ENCODE measurements at regions not wholly inside any gene's neighbourhood (a gene's known extent, or its start where the extent isn't known, plus 50 kb on each side); places are given as distances from the start of the nearest gene placed in this dataset.

- no peak for TF ChIP-seq POLR2A (IDR thresholded peaks at IDR 0.05)
- TF ChIP-seq CTCF (IDR thresholded peaks at IDR 0.05): no peak
- intact Hi-C loops (cut with DNase I): no loop called here
- WGBS, 4 donors: 64 to 79% (median 68%) methylated on average over 2 of the region's 2 CpGs
Observed at GRCh38 chr13:85367887-85368286, 431.3 kb downstream of the SLITRK6 start.

GRCh38 chr13:85366759-85367417, 432.3 kb downstream of the SLITRK6 start:
- H3K27ac ChIP-seq: no peak overlapping the region
- H3K27me3 ChIP-seq: no peaks in the 10 kb centered on the region
- DNase-seq: no peak
- H3K4me1 ChIP-seq (replicated peaks in 1 of 2): no peaks in the 10 kb centered on the region
- no peak overlapping the region for H3K4me3 ChIP-seq
- 74 to 79% (median 77%) methylated on average over 5 of the region's 5 CpGs for WGBS, 4 donors
- no peaks in the 10 kb centered on the region for H3K9me3 ChIP-seq (replicated peaks in 1 of 3)
- intact Hi-C loops (cut with DNase I): no loop called here
- no peak for TF ChIP-seq CTCF (IDR thresholded peaks at IDR 0.05)
- no peak for TF ChIP-seq POLR2A (IDR thresholded peaks at IDR 0.05)
- H3K36me3 ChIP-seq (replicated peaks in 1 of 2): no peaks in the 10 kb centered on the region

More at GRCh38 chr13:85367887-85368286, 431.3 kb downstream of the SLITRK6 start:
- no peak for DNase-seq
- H3K4me1 ChIP-seq (replicated peaks in 1 of 2): no peaks in the 10 kb centered on the region
- no peaks in the 10 kb centered on the region for H3K27me3 ChIP-seq
- no peaks in the 10 kb centered on the region for H3K36me3 ChIP-seq (replicated peaks in 1 of 2)
- H3K27ac ChIP-seq: no peak overlapping the region
- no peaks in the 10 kb centered on the region for H3K9me3 ChIP-seq (replicated peaks in 1 of 3)
- H3K4me3 ChIP-seq: no peak overlapping the region

- TF ChIP-seq CTCF (IDR thresholded peaks at IDR 0.05): no peak
- TF ChIP-seq POLR2A (IDR thresholded peaks at IDR 0.05): no peak
- 87 to 92% (median 91%) methylated on average over 15 of the region's 15 CpGs for WGBS, 4 donors
Observed at GRCh38 chr13:85363504-85363903, 435.7 kb downstream of the SLITRK6 start.

GRCh38 chr13:85362980-85363379, 436.2 kb downstream of the SLITRK6 start:
- no peak overlapping the region for H3K4me3 ChIP-seq
- TF ChIP-seq CTCF (IDR thresholded peaks at IDR 0.05) (no peak), POLR2A (IDR thresholded peaks at IDR 0.05) (no peak)
- H3K36me3 ChIP-seq (replicated peaks in 1 of 2): no peaks in the 10 kb centered on the region
- intact Hi-C loops (cut with DNase I): no loop called here
- no peaks in the 10 kb centered on the region for H3K27me3 ChIP-seq
- WGBS, 4 donors: 76 to 93% (median 86%) methylated on average over 13 to 29 of the region's 29 CpGs
- no peaks in the 10 kb centered on the region for H3K9me3 ChIP-seq (replicated peaks in 1 of 3)
- no peak overlapping the region for H3K27ac ChIP-seq
- DNase-seq: no peak
- H3K4me1 ChIP-seq (replicated peaks in 1 of 2): no peaks in the 10 kb centered on the region

More at GRCh38 chr13:85363504-85363903, 435.7 kb downstream of the SLITRK6 start:
- intact Hi-C loops (cut with DNase I): no loop called here
- H3K36me3 ChIP-seq (replicated peaks in 1 of 2): no peaks in the 10 kb centered on the region
- no peaks in the 10 kb centered on the region for H3K9me3 ChIP-seq (replicated peaks in 1 of 3)
- no peaks in the 10 kb centered on the region for H3K4me1 ChIP-seq (replicated peaks in 1 of 2)
- H3K27ac ChIP-seq: no peak overlapping the region
- H3K4me3 ChIP-seq: no peak overlapping the region
- DNase-seq: no peak
- H3K27me3 ChIP-seq: no peaks in the 10 kb centered on the region

All from adrenal gland (tissue), 9 donors.